ENCODE measurements at regions not wholly inside any gene's neighbourhood (a gene's known extent, or its start where the extent isn't known, plus 50 kb on each side); places are given as distances from the start of the nearest gene placed in this dataset.

GRCh38 chr2:123164216-123164615 is 860.9 kb upstream of the CNTNAP5 start:
- H3K4me2 ChIP-seq (ENCODE audit: low read length), result no peak overlapping the region
- peaks cover 7% of the 10 kb centered on the region for H3K4me1 ChIP-seq (ENCODE audit: low read length)
- H3K27ac ChIP-seq (ENCODE audit: low read length), result no peak overlapping the region
- H3K9me3 ChIP-seq (ENCODE audit: insufficient read depth, low read length), result no peaks in the 10 kb centered on the region
- H3K9ac ChIP-seq (ENCODE audit: low read length), result no peak overlapping the region
- H3K79me2 ChIP-seq (ENCODE audit: low read length), result no peaks in the 10 kb centered on the region
- no peak overlapping the region; the same call in 1 of the 2 replicates for H2AFZ ChIP-seq (ENCODE audit: low read depth, low read length)
- H3K36me3 ChIP-seq (replicated peaks; ENCODE audit: low read depth, low read length), result no peaks in the 10 kb centered on the region
- H3K4me3 ChIP-seq (ENCODE audit: low read length), result no peak overlapping the region
- TF ChIP-seq EZH2phosphoT487 (IDR thresholded peaks at IDR 0.05; ENCODE audit: low read depth), result no peak
- no peak for TF ChIP-seq CTCF (IDR thresholded peaks at IDR 0.05; ENCODE audit: low read depth, low read length)
- no peaks in the 10 kb centered on the region for H3K27me3 ChIP-seq (ENCODE audit: low read depth, low read length)
- H4K20me1 ChIP-seq (ENCODE audit: insufficient read depth, low read length), result no peaks in the 10 kb centered on the region

GRCh38 chr2:123165616-123166015 is 859.5 kb upstream of the CNTNAP5 start:
- Histone ChIP-seq H4K20me1 (ENCODE audit: insufficient read depth, low read length) (no peaks in the 10 kb centered on the region), H3K9me3 (ENCODE audit: insufficient read depth, low read length) (peaks cover 3% of the 10 kb centered on the region; the same call in 1 of the 2 replicates), H3K4me1 (ENCODE audit: low read length) (peaks cover 7% of the 10 kb centered on the region), H3K27me3 (ENCODE audit: low read depth, low read length) (no peaks in the 10 kb centered on the region), H3K79me2 (ENCODE audit: low read length) (no peaks in the 10 kb centered on the region), H3K4me3 (ENCODE audit: low read length) (no peak overlapping the region), H2AFZ (ENCODE audit: low read depth, low read length) (no peak overlapping the region), H3K9ac (ENCODE audit: low read length) (no peak overlapping the region), H3K27ac (ENCODE audit: low read length) (no peak overlapping the region), H3K4me2 (ENCODE audit: low read length) (no peak overlapping the region), H3K36me3 (replicated peaks; ENCODE audit: low read depth, low read length) (no peaks in the 10 kb centered on the region)
- TF ChIP-seq CTCF (IDR thresholded peaks at IDR 0.05; ENCODE audit: low read depth, low read length), result no peak

GRCh38 chr2:123179526-123179925 is 845.6 kb upstream of the CNTNAP5 start:
- no peak overlapping the region for H2AFZ ChIP-seq (ENCODE audit: low read depth, low read length)
- H3K9ac ChIP-seq (ENCODE audit: low read length), result no peak overlapping the region
- H3K4me1 ChIP-seq (ENCODE audit: low read length), result no peaks in the 10 kb centered on the region
- H4K20me1 ChIP-seq (ENCODE audit: insufficient read depth, low read length), result no peaks in the 10 kb centered on the region
- H3K9me3 ChIP-seq (ENCODE audit: insufficient read depth, low read length), result no peaks in the 10 kb centered on the region; the same call in 1 of the 2 replicates
- H3K36me3 ChIP-seq (replicated peaks; ENCODE audit: low read depth, low read length), result no peaks in the 10 kb centered on the region
- H3K79me2 ChIP-seq (ENCODE audit: low read length), result no peaks in the 10 kb centered on the region
- H3K27me3 ChIP-seq (ENCODE audit: low read depth, low read length), result no peaks in the 10 kb centered on the region
- H3K27ac ChIP-seq (ENCODE audit: low read length), result no peak overlapping the region
- TF ChIP-seq EZH2phosphoT487 (IDR thresholded peaks at IDR 0.05; ENCODE audit: low read depth), result no peak
- no peak for TF ChIP-seq CTCF (IDR thresholded peaks at IDR 0.05; ENCODE audit: low read depth, low read length)
- H3K4me2 ChIP-seq (ENCODE audit: low read length), result no peak overlapping the region
- H3K4me3 ChIP-seq (ENCODE audit: low read length), result no peak overlapping the region

GRCh38 chr2:123195957-123196356 is 829.1 kb upstream of the CNTNAP5 start:
- Histone ChIP-seq H3K79me2 (ENCODE audit: low read length) (no peaks in the 10 kb centered on the region), H3K4me2 (ENCODE audit: low read length) (no peak overlapping the region), H3K9ac (ENCODE audit: low read length) (no peak overlapping the region), H3K36me3 (replicated peaks; ENCODE audit: low read depth, low read length) (no peaks in the 10 kb centered on the region), H3K27me3 (ENCODE audit: low read depth, low read length) (no peaks in the 10 kb centered on the region), H2AFZ (ENCODE audit: low read depth, low read length) (no peak overlapping the region), H3K9me3 (ENCODE audit: insufficient read depth, low read length) (no peaks in the 10 kb centered on the region), H3K4me1 (ENCODE audit: low read length) (peaks cover 7% of the 10 kb centered on the region; the same call in 1 of the 2 replicates), H3K4me3 (ENCODE audit: low read length) (no peak overlapping the region), H4K20me1 (ENCODE audit: insufficient read depth, low read length) (no peaks in the 10 kb centered on the region), H3K27ac (ENCODE audit: low read length) (no peak overlapping the region)
- TF ChIP-seq EZH2phosphoT487 (IDR thresholded peaks at IDR 0.05; ENCODE audit: low read depth) (no peak), CTCF (IDR thresholded peaks at IDR 0.05; ENCODE audit: low read depth, low read length) (no peak)

All from OCI-LY3 (cell line).